Brain pericyte (primary cell): ENCODE measurements at regions not wholly inside any gene's neighbourhood (a gene's known extent, or its start where the extent isn't known, plus 50 kb on each side); places are given as distances from the start of the nearest gene placed in this dataset.
"Not testable (repeated sequence)": the region's sequence is repeated elsewhere in the genome, so short reads cannot be mapped to it uniquely, and the experiment has no call there.

ENCODE experiments used
- DNase-seq: peaks from one replicate; pipeline ENCODE4 v3.0.0-alpha.2; 2012; ENCODE audit warnings: low read depth, low spot score

DNA sequence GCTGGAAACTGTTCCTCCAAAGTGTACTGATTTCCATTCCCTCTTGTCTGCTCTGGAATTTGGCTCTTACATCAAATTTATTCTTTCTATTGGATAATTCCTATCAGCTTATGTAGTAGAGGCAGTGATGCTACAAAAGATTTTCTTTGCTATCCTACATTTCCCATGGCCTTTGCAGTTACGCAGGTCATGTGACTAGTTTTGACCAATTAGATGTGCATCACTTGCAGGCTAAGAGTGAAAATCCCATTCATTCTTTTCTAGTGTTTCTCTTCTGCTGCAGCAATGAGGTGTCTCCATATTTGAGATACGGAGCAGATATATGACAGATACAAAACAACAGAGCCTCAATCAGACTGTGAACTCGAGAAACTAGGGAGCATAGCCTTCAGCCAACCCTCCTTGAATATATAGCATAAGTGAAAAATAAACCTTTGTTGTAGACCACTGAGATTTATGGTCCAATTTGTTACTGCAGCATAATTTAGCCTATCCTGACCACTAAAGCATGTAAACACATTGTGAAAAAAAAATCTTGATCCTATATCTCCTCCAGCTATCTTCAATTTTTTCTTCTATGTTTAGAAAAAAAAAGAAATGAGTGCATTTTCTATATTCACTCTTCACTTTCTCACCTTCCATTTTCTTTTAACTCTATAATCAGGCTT is 102.0 kb downstream of the HNMT start:
- no peak for DNase-seq

DNA sequence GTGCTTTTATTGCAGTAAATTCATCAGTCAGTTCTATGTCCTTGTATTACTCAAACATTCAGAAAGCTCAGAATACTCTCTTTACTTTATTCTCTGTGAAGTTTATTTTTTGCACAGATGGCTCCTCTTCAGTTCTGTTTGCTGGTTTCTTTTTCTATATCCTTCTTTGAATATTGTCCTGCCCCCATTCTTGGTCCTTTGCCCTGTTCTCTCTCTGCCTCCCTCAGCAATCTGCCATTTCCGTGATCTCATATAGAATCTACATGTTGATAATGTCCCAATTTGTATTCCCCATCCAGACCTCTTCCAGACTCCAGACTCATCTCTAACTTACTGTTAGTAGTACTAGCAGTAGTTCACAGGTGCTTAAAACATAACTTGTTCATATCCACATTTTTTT is 102.6 kb downstream of the HNMT start:
- DNase-seq = no peak

DNA sequence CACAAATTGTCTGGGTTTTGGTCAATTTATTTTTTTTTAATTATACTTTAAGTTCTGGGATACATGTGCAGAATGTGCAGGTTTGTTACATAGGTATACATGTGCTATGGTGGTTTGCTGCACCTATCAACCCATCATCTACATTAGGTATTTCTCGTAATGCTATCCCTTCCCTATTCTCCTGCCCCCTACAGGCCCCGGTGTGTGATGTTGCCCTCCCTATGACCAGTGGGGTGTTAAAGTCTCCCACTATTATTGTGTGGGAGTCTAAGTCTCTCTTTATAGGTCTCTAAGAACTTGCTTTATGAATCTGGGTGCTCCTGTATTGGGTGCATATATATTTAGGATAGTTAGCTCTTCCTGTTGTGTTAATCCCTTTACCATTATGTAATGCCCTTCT is 104.4 kb downstream of the HNMT start:
- not testable (repeated sequence) for DNase-seq

DNA sequence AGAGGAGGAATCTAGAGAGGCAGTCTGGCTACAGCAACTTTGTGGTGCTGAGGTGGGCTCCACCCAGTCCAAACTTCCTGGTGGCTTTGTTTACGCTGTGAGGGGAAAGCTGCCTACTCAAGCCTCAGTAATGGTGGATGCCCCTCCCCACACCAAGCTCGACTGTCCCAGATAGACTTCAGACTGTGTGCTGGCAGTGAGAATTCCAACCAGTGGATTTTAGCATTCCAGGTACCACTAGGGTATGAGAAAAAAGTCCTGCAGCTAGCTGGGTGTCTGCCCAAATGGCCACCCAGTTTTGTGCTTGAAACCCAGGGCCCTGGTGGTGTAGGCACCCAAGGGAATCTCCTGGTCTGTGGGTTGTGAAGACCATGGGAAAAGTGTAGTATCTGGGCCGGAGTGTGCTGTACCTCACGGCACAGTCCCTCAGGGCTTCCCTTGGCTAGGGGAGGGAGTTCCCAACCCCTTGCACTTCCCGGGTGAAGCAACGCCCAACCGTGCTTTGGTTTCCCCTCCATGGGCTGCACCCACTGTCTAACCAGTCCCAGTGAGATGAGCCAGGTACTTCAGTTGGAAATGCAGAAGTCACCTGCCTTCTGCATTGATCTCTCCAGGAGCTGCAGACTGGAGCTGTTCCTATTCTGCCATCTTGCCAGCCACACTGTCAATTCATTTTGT is 106.9 kb downstream of the HNMT start:
- not testable (repeated sequence) for DNase-seq

DNA sequence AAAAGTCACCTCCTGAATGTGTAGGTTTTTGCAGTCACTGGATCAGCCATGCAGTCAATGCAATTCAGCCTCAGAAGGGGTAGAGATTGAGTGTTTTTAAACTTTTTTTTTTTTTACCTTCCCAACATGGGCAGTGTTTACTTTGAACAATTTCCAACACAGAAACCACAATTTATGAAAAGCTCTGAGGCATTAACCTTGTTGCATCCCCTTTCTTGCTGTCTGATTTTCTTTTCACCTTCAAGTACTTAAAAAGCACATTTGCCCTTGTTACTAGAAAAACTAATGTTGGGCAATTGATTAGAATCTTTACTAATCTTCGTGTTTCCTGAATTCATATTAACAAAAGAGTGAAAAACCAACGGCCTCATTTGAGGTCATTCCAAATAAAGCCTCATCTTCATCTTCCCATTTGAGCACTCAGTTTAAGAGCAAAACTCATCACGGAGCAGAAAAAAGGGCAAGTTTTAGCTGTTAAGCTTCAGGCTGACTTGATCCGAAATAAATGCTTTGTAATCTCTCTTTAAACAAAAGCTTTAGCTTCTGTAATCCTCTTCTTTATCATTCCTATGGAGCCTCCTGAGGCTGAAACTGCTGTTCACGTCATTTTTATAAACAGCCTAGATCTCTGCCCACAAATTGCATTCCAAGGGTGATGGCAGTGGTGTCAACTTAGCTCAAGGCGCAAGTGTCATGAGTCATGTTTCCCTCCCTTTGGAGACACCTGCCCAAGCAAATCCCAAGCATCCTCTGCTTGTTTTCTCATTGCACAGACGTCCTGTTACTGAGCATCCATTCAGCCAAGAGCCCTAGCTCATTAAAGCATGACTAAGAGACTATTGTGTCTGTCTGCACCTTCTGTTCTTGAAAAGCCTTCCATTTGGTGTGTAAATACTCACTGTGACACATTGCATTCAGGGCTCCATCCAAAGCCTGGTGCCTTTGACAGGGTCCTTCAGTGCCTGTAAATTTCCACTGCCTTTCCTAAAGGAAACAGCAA is 107.7 kb downstream of the HNMT start:
- DNase-seq = no peak

DNA sequence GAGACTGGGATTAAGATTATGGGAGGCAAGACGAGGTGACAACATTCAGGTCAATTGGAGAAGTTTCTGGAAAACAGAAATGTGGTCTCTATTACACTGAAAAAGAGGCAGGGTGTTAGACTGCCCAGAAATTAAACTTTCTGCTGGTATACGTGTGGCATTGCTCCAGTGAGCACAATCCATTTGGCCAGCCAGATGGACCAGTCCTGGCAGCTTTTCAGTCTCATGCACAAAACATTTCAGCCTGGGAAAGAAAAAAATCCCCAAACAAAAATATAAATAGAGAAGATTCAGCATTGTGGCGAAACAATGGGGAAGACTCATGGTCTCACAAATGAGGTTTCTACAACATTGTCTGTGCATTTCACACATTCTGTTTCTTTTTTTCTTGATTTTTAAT is 113.9 kb downstream of the HNMT start:
- DNase-seq = no peak

DNA sequence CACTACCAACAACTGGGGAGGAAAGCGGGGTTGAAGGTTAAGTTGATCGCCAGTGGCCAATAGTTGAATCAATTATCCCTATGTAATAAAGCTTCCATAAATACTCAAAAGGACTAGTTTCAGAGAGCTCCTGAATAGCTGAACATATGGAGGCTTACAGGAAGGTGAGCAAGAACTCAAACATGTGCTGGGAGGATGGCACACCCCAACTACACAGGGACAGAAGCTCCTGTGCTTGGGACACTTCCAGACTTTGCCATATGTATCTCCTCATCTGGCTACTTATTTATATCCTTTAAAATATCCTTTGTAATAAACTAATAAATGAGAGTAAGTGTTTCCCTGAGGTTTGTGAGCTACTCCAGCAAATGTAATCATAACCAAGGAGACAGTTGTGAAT is 115.7 kb downstream of the HNMT start:
- DNase-seq = no peak

DNA sequence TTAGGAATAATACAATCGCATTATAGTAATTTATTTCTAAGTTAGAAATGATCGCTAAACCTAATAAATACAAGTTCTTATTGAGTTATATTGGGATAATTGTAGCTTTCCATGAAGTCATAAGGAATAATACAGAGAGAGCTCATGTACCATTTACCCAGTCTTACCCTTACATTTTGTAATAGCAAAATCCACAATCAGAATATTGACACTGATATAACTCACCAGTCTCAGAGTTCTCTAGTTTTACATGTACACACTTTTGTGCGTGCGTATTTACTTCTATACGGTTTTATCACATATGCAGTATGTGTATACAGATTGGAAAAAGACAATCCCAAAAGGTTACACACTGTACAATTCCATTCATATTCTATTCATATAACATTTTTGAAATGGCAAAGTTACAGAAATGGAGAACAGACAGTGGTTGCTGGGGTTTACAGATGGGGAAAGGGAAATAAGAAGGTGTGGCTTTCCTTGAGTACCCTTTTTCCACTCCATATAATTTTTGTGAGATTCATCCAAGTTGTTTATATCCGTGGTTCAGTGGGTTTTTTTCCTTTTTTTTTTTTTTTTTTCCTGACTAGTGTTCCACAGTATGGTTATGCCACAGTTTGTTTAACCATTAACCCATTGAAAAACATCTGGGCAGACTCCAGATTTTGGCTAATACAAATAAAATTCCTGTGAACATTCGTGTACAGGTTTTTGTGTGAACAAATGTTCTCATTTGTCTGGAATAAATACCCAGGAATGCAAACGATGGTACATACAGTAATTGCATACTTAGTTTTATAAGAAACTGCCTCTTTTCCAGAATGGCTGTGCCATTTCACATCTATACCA is 117.2 kb downstream of the HNMT start:
- no peak for DNase-seq

DNA sequence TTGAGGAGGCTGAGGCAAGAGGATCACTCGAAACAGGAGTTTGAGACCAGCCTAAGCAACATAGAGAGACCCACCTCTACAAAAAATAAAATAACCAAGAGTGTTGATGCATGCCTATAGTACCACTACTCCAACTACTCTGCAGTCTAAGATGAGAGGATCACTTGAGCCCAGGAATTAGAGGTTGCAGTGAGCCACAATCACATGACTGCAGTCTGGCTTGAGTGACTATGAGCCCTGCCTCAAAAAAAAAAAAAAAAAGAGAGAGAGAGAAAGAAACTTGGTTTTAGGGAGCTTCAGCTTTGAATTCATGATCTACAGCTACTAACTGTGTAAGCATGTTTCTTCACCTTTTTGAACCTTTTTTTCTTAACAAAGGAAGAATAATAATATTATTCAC is 119.9 kb downstream of the HNMT start:
- DNase-seq = no peak

DNA sequence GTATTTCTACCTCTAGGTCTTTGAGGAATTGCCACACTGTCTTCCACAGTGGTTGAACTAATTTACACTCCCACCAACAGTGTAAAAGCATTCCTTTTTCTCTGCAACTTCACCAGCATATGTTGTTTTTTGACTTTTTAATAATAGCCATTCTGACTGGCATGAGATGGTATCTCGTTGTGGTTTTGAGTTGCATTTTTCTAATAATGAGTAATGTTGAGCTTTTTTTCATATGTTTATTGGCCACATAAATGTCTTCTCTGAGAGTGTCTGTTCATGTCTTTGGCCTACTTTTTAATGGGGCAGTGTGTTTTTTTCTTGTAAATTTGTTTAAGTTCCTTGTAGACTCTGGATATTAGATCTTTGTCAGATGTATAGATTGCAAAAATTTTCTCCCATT is 121.2 kb downstream of the HNMT start:
- DNase-seq = not testable (repeated sequence)

DNA sequence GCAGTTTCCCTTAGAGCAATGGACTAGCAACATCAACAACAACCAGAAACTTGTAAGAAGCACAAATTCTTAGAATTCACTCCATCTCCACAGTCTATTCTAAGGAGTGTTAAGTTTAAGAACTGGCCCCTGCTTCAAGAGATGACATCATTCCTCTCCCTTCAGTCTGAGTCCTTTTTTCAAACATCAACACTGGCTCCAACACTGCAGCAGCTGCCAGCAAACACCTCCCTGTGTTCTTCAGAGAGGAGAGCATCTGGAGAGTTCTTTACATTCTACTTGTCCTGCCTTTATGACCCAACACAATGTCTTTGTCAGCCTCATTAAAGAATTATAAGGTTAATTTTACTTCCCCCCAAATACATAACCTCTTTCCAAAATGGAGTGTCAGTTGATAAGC is 122.3 kb downstream of the HNMT start:
- no peak for DNase-seq

DNA sequence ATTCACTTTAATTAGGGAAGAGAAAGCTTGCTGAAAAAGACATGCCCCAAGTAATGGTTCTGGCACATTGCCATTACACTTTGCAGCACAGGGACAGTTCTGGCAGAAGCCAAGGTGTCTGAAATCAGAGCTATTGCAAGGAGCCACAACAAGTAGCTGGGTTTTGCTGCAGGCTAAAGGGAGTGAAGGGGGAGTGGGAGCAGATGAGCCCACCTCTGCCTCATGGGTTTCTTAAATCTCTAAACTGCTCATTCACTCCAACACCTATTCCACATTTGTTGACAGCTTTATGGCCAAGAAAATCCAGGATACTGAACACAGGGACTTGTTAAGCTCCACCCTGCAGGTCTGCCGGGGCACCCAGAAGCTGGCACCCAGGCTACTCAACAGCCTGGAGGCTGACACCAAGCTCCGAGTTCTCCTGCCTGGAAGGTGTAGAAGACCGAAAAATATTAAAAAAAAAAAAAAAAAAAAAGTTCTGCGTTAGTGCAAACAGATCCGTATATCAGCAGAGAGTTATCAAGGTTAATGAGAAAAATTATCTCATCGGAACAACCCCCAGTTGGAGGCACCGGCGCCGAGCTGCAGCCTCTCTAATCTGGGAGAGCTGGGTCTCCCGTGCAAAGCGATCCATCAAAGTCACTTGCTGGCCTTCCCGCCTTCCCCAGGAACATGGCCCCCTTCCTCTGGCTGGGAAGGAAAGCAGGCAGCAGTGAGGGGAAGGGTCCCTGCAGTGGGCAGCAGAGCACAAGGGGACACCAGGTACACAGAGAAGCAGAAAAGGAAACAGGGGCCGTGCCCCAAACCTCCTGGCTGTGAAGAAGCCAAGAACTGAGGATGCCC is 123.7 kb downstream of the HNMT start:
- DNase-seq = no peak

DNA sequence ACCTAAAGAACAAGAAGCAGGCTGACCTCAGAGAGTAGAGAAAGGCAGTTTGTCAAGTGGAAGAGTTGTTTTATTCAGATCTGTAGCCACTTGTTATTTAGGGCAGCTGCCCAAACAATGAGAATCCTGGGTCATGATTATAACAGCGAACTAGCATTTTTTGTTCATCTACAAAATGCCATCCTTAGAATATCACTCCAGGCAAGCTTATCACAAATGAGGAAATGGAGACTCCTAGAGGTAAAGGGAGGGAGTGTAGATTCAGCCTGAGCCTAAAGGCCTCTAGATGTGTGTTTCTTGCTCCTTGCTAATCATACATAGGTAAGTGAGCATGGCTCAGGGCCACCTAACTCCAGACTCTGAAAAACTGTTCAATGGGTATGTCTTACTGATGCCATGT is 126.1 kb downstream of the HNMT start:
- peak; percentile 11 for DNase-seq

DNA sequence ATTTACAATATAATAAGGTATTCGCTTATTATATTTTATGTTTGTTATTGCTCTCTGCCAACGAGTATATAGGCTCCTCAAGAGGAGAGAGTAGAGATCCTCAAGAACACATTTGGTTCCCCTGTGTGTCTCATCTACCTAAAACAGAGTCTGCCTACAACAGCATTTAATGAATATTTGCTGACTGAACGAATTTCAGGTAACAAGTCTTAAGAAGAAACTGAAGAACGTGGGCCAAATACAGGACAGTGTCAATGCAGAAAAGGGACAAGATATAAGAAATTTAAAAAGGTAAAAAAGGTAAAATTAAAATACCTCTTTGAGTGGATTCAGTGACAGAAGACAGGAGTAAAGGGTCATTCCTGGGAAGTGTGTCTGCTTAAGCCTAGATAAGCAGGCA is 129.2 kb downstream of the HNMT start:
- no peak for DNase-seq

DNA sequence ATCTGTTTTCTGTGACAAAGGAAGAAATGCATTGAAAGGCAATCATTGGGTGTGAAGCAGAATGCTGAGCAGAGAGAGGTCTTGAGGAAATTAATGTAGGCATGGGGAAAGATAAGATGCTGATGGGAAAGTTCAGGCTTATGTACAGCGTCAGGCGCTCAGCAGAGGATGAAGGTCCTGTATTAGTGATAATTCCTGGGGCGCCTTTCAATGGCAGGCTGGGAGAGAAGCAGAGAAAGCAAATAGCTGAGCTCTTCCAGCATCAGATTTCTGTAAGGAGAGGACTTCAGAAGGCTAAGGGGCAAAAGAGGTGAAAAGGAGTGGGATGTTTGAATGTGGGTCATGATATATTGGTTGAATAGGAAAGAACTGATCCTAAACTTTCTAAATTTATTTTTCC is 129.8 kb downstream of the HNMT start:
- DNase-seq = no peak

DNA sequence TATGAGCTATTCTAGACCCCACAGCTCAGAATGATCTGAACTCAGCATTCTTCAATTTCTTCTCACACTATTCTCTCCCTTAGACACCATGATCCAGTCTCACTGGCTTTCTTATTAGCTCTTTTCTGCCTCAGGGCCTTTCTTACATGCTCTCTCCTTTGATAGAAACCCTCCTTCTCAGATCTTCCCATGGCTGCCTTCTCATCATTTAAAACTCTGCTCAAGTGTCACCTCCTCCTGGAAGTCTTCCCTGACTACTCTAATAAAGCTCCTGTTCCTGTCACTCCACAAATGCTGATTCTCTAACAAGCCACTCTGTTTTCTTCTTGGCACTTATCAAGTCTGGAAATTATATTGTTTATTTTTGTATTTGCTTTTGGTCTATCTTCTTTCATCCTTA is 131.1 kb downstream of the HNMT start:
- DNase-seq = no peak

DNA sequence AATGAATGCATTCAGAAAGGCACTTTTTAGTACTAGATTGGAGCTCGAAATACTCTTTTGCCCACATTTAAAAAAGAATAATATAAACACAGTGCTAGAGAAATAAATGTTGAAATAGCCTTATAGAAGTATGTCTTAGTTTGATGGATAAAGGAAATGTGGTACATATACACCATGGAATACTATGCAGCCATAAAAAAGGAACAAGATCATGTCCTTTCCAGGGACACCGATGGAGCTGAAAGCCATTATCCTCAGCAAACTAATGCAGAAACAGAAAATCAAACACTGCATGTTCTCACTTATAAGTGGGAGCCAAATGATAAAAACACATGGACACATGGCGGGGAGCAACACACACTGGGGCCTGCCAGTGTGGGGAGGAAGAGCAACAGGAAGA is 135.0 kb downstream of the HNMT start:
- DNase-seq = not testable (repeated sequence)

DNA sequence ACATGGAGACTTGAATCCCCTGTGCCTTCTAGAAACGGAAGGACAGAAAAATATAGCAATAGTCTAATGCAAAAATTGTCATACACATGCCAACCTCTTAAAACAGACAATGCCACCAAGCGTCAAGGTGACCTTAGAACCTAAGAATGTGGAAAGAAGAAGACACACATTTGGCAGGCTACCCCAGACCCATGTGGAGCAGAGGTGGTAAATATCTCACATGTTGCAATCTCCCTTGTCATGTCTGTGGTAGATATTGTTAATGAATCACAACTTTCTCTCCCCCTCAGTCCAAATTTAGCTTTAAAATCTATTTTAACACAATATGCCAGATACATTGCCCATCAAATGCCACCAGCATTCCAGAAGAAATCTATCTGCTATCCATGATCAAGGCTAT is 137.4 kb downstream of the HNMT start:
- no peak for DNase-seq

DNA sequence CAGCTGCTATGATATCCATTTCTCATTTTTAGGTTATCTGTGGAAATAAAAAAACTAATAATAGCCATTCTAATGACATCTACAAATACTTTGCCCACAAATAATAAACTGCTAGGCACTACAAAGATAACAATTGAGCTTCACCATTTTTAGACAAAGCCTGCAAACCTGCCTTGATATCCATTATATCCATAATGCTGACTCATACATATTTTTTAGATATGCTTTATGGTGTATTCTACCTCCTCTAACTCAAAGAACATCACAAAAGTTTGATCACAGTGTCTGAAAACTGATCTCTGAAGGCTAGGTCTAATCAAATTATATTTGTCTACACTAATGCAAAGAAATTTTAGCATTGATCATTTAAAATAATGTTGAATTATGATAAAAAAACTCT is 138.4 kb downstream of the HNMT start:
- DNase-seq = no peak

DNA sequence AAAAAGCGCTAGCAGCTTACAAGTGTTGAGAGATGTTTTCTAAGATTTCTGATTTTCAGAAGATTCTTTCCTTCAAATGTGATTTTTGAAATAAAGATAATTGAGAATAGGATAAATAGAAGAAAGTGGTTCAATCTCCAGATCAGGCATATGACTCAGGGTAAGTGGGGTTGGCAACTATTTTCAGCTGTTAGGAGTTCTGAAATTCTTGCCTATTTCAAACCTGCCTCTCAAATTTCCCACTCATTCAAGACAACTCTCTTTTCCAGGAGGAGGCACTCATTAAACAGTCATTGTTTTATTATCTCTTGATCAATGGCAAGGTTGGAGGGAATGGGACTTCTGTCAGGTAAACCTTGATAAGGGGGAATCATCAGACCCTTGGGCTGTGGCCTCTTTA is 138.9 kb downstream of the HNMT start:
- DNase-seq = no peak

DNA sequence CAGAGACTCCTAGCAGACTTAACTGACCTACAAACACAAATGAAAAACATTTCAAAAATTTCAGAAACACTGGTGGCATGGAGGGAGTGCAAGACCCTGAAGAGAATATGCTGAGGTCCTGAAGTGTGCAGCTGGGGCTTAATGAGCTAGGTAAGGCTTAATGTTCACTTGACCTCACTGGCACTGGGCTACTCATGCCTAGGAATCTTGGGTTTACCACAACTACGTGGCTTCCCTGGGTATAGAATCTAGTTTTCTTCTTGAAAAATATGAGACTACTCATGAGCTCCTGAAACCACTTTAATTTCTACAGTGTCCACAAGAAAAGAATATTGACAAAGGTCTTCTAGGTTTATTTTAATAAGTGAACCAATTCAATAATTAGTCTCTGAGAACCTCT is 139.8 kb downstream of the HNMT start:
- no peak for DNase-seq
